Breast epithelium (tissue), 4 donors: ENCODE measurements at regions not wholly inside any gene's neighbourhood (a gene's known extent, or its start where the extent isn't known, plus 50 kb on each side); places are given as distances from the start of the nearest gene placed in this dataset.

Experiments
- DNase-seq, 2 donors: peaks; one replicate each; pipeline ENCODE4 v3.0.0-alpha.2; 2019; ENCODE audit warnings: low spot score in 2 of 2
- H3K27ac ChIP-seq, 2 donors: fragments of 200-600 bp; sonication (generic) in 1 of 2; one replicate each; pipeline ENCODE4 v1.5.1; 2016 to 2019; ENCODE audit warnings: mild to moderate bottlenecking in 1 of 2
- H3K27me3 ChIP-seq, 2 donors: fragments of 200-600 bp; sonication (generic) in 1 of 2; one replicate each; pipeline versions ENCODE4 v1.5.1 to v1.6.0; 2017 to 2019; ENCODE audit warnings: control low read depth in 1 of 2, mild to moderate bottlenecking in 1 of 2
- H3K36me3 ChIP-seq: fragments of 200-600 bp; one replicate; pipeline ENCODE4 v1.5.1; 2019
- H3K4me1 ChIP-seq, 2 donors: fragments of 200-600 bp; sonication (generic); one replicate each; pipeline ENCODE4 v1.5.1; 2016 to 2019; ENCODE audit warnings: control low read depth in 1 of 2
- H3K4me3 ChIP-seq, 3 donors: fragments of 200-600 bp; sonication (generic); 1 replicate in 2 of 3; 2 replicates in 1 of 3; pipeline ENCODE4 v1.5.1; 2016 to 2019; ENCODE audit warnings: mild to moderate bottlenecking in 3 of 3, moderate library complexity in 2 of 3
- H3K9me3 ChIP-seq, 2 donors: fragments of 200-600 bp; sonication (generic) in 1 of 2; one replicate each; pipeline ENCODE4 v1.5.1; 2016 to 2019; ENCODE audit warnings: control low read depth in 1 of 2
- CTCF ChIP-seq, 3 donors: fragments of 450-650 bp; IDR thresholded peaks; one replicate each; pipeline ENCODE4 v1.5.1; 2016 to 2017; ENCODE audit warnings: antibody characterized with exemption in 3 of 3, mild to moderate bottlenecking in 3 of 3, moderate library complexity in 3 of 3
- POLR2A ChIP-seq: fragments of 450-650 bp; IDR thresholded peaks from one replicate; pipeline ENCODE4 v1.6.1; 2016; ENCODE audit warnings: antibody characterized with exemption, mild to moderate bottlenecking, moderate library complexity
- POLR2AphosphoS5 ChIP-seq, 3 donors: sonication (generic); formaldehyde crosslinking; IDR thresholded peaks; one replicate each; pipeline ENCODE4 v1.6.1; 2017; ENCODE audit warnings: antibody characterized with exemption in 3 of 3
- intact Hi-C: fragments of 100-400 bp; cut with DNase I; formaldehyde crosslinking; loops from one replicate; pipeline ENCODE4 v1.15.1; 2023; ENCODE audit warnings: low total_unique reads

- TF ChIP-seq CTCF (IDR thresholded peaks at IDR 0.05) (no peak), POLR2AphosphoS5 (IDR thresholded peaks at IDR 0.05) (no peak)
- no peaks in the 10 kb centered on the region for H3K36me3 ChIP-seq
- intact Hi-C loops = no loop called here
- DNase-seq = no peak
- H3K27ac ChIP-seq = no peak overlapping the region
- no peaks in the 10 kb centered on the region for H3K4me1 ChIP-seq
- H3K4me3 ChIP-seq = no peak overlapping the region
- no peaks in the 10 kb centered on the region for H3K27me3 ChIP-seq
- no peaks in the 10 kb centered on the region for H3K9me3 ChIP-seq
Measured at GRCh38 chr11:109150581-109150980, 271.4 kb upstream of the C11orf87 start.

- no peak for DNase-seq
- intact Hi-C loops = no loop called here
- TF ChIP-seq POLR2A (no peak), CTCF (IDR thresholded peaks at IDR 0.05) (no peak), POLR2AphosphoS5 (IDR thresholded peaks at IDR 0.05) (no peak)
- Histone ChIP-seq H3K27me3 (no peaks in the 10 kb centered on the region), H3K36me3 (no peaks in the 10 kb centered on the region), H3K4me3 (no peak overlapping the region), H3K27ac (no peak overlapping the region), H3K4me1 (no peaks in the 10 kb centered on the region), H3K9me3 (no peaks in the 10 kb centered on the region)
Measured at GRCh38 chr11:109153836-109154235, 268.2 kb upstream of the C11orf87 start.

- H3K36me3 ChIP-seq = no peaks in the 10 kb centered on the region
- TF ChIP-seq POLR2A = no peak
- no peak for TF ChIP-seq POLR2AphosphoS5 (IDR thresholded peaks at IDR 0.05)
- no peak for TF ChIP-seq CTCF (IDR thresholded peaks at IDR 0.05)
- no peak overlapping the region for H3K4me3 ChIP-seq
- intact Hi-C loops = no loop called here
- H3K27me3 ChIP-seq = no peaks in the 10 kb centered on the region
- H3K9me3 ChIP-seq = no peaks in the 10 kb centered on the region
- no peak overlapping the region for H3K27ac ChIP-seq
- DNase-seq = no peak
- no peaks in the 10 kb centered on the region for H3K4me1 ChIP-seq
Measured at GRCh38 chr11:109155291-109155690, 266.7 kb upstream of the C11orf87 start.

- Histone ChIP-seq H3K27me3 (no peaks in the 10 kb centered on the region), H3K4me3 (no peak overlapping the region), H3K9me3 (no peaks in the 10 kb centered on the region), H3K36me3 (no peaks in the 10 kb centered on the region), H3K4me1 (no peaks in the 10 kb centered on the region), H3K27ac (no peak overlapping the region)
- TF ChIP-seq POLR2AphosphoS5 (IDR thresholded peaks at IDR 0.05) (no peak), POLR2A (no peak), CTCF (IDR thresholded peaks at IDR 0.05) (no peak)
- DNase-seq = no peak
- intact Hi-C loops = no loop called here
Measured at GRCh38 chr11:109165035-109165434, 257.0 kb upstream of the C11orf87 start.

GRCh38 chr11:109166441-109166840 is 255.5 kb upstream of the C11orf87 start:
- TF ChIP-seq CTCF (IDR thresholded peaks at IDR 0.05) (no peak), POLR2AphosphoS5 (IDR thresholded peaks at IDR 0.05) (no peak), POLR2A (no peak)
- Histone ChIP-seq H3K36me3 (no peaks in the 10 kb centered on the region), H3K27ac (no peak overlapping the region), H3K27me3 (no peaks in the 10 kb centered on the region), H3K4me1 (no peaks in the 10 kb centered on the region), H3K4me3 (no peak overlapping the region), H3K9me3 (no peaks in the 10 kb centered on the region)
- DNase-seq = no peak
- intact Hi-C loops = no loop called here
